Hematopoietic multipotent progenitor cell treated with erythropoietin and hydrocortisone succinate and interleukin-3 and kit ligand, for 15 days (in vitro differentiated cells): ENCODE measurements at regions not wholly inside any gene's neighbourhood (a gene's known extent, or its start where the extent isn't known, plus 50 kb on each side); places are given as distances from the start of the nearest gene placed in this dataset.

Experiments used
- DNase-seq: peaks from one replicate; pipeline ENCODE4 v3.0.0-alpha.2; 2015; ENCODE audit warnings: low spot score

DNA sequence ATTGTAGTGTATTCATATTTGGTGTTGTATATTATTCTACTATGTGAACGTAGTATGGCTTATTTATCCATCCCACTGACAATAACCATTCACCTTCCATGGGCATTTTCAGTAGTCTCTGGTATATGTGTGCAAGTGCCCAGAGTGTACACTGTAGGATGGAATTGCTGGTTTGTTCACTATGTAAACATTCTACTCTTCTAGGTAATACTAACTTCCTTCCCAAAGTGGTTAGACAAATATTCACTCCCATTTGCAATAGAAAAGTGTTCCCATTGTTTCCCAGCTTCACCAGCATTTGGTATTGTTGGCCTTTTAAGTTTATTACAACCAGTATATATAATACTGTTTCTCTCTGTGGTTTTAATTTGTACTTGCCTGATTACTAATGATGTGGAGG, 153.7 kb downstream of the C7orf25 start:
- no peak for DNase-seq

DNA sequence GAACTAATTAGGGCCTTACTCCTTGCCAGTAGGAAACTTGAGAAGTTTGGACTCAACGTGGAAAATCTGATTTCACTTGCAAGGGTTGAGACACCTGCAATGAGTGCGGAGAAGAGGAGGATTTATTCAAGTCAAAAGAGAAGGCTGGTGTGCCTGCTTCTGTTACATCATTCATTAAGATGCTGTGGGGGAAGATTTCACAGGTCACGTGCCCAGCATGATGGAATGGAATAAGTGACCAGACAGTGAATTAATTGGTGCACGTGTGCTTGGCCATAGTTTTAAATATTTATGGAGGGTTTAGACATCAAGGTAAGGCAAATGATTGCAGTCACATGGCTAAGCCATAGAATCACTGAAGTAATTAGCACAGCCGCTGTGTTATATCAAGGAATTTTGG, 155.0 kb downstream of the C7orf25 start:
- DNase-seq, result no peak

DNA sequence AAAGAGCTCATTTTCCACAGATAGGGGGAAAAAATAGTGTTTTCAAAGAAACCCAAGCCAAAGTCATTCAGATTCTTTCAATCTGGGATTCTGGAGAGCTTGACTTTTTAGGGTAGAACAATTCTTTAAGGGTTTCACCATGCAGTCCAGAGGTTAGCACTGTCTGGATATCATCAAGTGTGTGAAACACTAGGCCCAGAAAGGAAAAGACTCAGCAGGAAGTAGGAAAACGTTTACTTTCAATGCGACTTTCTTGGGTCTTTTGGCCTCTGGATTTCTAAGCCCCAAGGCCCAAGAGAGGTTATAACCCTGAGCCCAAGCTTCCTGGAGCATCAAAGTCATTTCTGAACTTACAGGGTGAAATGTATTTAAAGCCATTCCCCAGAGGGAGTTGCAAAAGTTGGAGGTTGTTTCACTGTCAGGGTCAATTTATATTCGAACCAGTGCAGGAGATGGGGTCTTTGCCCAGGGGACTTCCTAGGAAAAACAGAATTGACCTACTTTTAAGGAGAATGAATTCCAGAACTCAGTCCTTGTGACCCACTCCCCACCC, 158.0 kb downstream of the C7orf25 start:
- DNase-seq, result no peak

DNA sequence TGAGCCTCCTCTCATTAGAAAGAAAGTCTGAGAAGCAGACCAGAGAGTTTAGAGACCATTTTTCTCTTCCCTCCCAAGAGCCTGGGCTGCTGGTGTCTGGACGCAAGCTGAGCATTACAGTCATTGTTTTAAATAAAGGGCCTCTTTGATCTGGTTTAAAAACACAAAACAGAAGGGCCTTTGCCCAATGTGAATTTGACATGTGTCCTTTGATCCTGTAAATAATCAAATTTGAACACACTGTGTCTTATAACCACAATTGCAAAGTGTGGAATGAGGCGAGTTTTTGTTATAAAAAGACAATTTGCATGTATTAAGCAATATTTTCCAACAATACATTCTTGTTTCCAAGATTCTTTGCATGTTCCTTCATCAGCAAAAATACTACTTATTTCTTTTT, 158.5 kb downstream of the C7orf25 start:
- DNase-seq, result no peak

DNA sequence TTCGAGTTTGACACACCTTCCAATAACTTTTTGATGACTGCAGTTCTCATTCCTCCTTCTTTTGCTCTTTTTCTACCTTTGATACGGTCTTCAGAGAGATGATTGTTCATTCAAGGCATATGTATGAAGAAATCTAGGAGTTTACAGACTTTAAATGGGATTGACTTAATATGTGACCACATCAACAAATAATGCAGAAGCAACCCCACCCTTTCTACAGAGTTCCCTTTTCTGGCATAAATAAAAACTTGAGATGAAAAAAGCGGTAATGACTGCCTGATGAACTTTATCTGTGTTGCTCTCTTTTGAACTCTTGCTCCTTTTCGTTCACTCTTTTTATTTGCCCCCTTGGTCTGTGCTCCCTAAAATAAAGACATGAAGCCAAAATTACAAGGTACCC, 161.7 kb downstream of the C7orf25 start:
- DNase-seq, result no peak

DNA sequence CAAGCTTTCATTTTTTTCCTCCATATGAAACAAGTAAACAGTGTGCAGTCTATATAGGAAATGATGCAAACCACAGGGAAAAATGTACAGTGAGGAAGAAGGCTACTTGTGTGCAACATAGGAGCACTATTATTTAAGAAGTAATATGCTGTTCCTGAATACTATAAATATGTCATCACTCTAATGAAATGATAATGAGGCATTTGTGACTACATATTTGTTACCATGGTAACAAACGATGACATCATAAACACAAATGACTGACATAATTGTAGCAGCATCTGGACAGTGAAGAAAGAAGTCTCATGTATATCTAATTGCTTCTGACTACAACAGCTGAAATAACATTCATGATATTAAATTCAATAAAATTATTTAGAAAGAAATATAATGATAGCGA, 164.8 kb downstream of the C7orf25 start:
- DNase-seq, result no peak

DNA sequence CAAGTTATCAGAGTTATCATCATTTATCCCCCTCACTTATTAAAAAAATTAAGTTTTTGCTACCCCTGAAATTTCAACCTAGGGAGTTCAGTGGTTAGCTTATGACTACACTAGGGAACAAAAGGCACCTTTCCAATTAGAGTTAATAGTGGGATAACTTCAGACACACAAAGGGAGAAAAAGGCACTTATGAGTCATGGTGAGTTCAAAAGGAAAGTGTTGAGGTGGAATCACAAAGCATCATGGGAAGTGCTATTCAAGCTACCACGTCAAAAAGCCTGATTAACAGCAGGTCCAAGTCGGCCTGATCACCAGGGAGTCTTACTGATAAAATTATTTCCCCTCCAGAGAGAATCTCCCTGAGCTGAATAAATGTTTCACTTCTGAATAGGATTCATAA, 165.7 kb downstream of the C7orf25 start:
- DNase-seq, result no peak

DNA sequence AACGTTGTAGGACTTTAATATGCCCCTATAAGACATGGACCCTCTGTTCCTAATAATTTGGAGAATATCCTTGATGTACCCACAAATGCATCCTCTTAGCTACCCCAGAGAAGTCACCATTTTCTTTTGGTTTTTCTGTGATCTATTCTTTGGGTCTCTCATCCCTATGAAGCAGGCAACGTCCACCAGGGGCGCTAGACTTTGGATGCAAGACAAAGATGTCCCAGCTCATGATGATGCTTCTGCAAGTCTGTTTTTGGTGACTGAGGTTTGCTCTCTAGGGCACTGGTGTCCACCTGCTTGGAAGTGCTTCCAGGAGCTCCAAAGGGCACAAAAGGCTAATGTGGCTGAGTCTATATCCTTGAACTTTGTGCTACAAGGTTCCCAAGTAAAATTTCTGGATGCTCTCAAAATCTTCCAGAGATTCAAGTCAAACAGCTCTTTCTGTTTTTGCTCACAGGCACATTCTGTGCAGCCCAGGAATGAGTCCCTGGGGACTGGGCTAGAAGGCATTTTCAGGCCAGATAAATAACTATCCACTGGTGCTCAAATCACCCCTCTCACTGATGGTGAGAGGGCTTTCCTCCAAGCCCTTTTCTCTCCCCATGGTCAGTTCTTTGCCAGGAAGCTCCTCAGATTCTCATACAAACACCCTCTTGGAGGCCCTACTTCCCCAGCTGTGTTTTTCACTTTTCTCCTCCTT, 166.4 kb downstream of the C7orf25 start:
- DNase-seq, result peak; percentile 5

DNA sequence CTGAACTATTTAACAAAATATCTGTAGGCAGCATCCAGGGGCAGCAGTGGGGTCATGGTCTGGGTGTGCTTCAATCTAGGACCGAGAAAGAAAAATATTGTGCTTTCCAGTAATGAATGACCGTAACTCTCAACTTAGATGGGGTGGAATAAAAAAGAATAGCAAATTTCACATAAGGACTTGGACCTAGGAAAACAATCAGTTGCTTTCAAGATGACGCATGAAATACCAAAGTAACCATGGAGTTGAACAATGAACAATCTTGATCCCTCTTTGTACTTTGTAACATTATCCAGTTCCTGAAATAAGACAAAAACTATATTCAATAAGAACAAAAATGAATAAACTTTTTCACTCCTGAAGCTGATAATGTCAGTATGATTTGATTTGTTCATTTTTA, 167.1 kb downstream of the C7orf25 start:
- no peak for DNase-seq

DNA sequence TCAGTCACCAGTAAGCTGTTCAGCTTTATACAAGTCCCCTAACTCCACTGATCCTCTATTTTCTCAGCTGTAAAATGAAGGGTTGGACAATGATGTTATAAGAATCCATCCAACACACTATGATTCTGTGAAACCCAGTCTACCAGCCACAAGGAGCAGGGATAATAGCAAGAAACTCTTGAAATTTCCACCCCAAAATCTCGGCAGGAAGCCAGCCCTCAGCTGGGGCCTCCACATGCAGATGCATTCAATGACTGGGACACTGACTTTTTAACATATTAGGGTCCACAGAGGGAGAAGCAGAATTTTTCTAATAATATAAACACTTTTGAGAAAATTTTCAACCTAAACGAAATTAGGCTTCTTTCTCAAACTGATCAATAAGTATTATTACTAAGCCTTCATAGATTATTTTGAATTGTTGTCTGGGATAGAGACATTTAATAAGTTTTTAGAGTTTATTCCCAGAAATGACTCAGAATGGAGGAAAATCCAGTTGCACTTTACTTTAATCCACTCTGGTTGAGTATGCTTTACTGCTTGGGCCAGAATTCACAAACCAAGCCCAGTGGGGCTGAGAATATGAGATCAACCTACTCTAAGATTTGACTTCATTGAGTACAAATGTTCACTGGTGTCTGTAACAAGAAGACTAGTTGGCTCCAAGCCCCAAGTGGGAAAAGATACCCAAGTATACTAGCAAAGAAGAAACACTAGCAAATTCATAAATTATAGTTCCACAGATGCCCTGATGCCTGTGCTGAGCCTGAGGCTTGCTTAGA, 168.6 kb downstream of the C7orf25 start:
- no peak for DNase-seq

DNA sequence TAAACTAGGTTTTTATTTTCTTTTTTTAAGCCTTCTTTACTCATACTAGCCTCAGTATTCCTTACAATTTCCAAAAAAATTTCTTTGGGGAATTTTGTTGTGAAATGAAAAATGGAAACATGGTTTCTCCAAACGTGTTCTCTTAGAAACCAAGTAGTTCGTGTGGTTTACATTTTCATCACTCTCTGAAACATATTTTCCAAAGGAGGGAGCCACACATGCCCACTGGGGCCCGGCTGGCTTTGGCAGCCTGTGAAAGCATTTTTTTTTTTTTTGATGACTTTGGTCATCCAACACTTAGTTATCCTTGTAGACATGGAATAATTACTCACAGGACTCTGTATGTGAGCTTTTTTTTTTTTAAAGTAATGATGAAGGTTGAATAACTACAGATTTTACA, 169.6 kb downstream of the C7orf25 start:
- DNase-seq, result no peak

DNA sequence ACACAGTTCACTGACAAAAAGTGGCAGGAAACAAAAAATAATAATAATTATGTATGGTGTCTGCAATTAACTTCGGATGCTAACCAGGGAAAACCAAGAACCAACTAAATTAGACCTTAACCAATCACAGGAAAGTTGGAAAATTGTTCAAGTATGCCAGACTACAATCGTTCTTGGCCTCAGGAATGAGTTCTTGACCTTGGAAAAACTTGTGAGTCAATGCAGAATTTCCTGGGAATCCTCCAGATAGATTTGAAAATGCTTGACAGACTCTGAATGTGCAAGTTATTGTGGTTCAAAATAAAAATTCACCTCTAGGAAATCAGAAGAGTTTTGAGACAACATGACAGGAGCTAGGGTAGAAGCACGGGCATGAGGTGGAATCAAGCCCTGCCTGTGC, 171.5 kb downstream of the C7orf25 start:
- DNase-seq, result no peak

DNA sequence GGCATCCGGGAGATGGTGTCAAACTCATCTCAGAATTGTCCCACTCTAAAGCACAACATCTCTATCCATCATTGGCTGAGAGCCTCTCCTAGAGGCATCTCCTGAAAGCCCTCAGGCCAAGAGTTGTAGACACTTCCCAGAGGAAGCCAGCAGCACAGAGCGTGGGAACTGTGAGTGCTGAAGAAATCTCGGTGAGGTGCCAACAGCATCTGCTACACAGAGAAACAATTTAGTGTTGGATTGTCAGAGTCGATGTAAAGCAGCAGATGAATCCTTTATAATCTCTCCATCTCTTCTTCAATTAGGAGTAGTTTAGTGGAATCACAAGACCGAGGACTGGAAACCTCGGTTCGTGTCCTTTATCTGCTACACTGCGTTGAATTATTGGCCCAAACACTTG, 172.2 kb downstream of the C7orf25 start:
- no peak for DNase-seq

DNA sequence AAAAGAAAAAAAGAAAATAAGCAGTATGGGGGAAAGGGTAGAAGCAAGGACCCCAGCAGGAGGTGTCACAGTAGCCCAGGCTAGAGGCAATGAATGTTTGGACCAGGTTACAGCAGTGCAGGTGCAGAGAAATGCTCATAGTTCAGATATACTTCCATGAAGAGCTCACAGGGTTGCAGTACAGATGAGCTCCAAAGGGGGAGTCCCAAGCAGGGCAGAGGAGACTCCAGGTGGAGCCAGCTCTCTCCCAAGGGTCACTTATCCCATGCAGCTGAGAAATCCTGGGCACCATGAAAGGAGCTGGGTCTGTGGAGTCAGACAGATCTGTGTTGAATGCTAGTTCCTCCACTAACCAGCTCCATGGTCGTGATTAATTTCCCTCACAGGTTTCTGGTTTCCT, 174.9 kb downstream of the C7orf25 start:
- DNase-seq, result no peak

DNA sequence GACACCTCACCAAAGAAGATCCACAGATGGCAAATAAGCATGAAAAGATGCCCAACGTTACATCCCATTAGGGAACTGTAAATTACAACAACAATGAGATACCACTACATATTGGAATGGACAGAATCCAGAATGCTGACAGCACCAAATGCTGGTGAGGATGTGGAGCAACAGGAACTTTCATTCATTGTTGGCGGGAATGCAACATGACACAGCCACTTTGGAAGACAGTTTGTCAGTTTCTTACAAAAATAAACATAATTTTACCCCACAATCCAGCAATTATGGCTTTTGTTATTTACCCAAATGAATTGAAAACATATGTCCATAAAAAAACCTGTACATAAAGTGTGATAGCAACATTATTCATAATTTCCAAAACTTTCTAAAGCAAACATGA, 176.8 kb downstream of the C7orf25 start:
- no peak for DNase-seq

DNA sequence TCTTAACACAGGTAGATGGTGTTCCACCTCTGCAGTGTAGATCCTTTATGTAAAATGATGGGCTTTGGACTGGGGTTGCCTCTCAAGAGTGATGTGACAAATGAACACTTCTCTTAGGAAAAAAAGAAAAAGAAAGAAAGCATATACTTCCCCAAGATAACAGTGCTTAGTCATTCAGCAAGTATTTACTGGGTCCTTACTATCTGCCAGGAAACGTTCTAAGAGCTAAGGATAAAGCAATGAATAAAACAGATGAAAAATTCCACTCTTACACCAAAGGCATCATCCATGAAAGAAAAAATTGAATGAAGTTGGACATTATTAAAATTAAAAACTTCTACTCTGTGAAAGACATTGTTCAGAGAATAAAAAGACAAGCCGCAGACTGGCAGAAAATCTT, 177.3 kb downstream of the C7orf25 start:
- DNase-seq, result no peak

DNA sequence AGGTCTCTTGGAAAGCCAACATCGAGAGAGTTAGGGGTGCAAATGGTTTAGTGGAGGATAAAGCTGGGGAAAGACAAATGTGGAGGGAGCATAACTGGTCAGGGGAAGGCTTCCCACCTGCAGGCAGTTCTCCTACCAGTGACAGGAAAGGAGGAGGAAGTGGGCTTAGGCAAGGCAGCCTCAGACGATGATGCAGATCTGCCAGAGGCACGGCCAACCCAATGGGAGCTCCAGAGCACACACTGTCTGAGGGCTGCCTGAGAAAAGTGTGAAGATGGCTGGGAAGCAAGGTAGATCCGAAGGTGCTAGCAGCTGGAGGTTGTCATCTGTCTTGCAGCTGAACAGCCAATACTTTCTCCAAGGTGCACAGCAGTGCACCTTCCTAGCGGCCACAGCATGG, 178.8 kb downstream of the C7orf25 start:
- no peak for DNase-seq

DNA sequence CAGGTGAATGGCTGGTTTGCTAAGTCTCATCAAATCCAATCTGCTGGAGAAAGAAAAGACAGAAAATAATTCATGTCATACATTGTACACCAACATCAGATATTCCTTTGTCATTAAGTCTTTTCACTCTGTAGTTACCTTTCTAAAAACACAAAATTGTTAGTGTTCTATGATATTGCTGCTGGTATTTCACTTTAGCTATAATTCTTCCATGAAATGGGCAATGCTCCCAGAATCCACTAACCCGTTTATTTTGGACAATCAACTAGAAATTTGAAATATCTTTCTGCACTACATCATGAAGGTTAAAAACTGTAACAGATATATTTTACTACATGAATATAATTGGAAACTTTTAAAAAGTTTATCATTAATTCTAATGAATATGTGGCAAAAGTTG, 181.3 kb downstream of the C7orf25 start:
- DNase-seq, result no peak

DNA sequence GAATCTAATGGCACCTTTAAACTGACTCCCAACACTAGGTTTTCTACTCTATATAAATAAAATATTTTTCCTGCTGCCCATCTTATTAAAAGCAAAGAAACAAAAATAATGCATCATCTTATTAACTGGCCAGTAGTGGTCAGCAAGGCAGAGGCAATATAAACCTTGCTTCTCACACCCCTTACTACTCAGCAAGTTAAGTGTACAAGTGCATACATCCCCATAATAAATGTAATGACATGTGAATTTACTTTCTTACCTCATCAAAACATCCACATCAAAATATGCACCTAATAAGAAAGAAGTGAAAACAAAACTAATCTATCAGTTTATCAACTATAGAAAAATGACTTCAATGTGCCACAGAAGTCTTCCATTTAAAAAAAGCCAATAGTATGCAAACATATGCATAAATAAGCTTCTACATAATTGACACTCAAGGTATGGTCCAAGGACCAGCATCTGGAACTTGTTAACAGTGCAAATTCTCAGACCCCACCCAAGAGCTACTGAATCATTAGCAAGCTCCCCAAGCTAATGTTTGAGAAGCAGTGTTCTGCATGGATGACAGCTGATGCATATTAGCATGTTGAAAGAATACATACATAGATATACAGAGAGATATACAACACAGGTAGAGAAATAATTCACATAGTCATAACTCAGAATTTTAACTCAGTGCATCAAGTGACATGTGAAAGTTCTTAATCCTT, 182.7 kb downstream of the C7orf25 start:
- no peak for DNase-seq

DNA sequence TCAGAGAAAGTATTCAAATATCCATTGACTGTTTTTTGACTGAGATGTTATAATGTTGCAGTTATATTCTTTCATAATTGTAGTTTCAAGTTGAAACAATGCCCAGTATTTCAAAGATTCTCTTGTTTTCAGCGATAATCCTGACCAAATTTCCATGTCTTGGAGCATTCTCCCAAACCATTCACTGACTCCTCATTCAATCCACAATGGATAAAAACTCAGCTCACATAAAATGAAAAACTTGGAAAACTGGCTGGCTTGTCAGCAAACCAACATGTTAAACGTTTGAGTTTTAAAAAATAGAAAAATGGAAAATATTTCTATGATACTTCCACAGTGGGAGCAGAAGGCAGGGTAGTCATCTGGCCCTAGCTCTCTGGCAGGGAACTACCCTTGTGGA, 184.4 kb downstream of the C7orf25 start:
- no peak for DNase-seq

DNA sequence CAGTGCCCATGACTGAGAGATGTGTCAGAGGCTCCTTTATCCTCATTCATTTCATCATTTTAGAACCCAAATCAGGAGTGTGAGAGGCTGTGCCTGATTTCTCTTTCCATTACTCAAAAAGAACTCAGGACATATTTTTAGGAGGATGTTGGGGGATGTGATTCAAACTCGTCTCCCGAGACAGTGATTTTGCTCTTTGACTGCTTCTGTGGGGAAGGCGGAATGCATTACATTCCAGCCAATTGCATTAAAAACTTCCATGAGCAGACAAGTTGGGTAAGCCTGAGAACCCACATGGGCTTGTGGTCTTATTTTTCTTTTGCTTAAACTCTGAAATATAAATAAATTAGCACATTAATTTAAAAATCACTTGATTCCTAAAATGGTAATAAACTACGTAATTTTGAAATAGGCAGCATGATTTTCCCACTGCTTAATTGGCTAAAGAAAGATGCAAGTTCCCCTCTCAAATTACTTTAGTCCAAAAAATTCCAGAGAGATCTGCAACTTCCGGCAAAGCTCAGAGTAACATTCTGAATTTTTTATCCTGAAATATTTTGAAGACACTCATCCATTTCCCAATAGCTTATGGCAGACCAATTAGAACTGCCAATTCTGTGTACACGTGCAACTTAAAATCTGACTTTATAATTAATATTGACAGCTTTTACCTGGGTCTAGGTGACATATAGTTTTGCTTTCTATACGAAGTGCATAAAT, 185.6 kb downstream of the C7orf25 start:
- no peak for DNase-seq

DNA sequence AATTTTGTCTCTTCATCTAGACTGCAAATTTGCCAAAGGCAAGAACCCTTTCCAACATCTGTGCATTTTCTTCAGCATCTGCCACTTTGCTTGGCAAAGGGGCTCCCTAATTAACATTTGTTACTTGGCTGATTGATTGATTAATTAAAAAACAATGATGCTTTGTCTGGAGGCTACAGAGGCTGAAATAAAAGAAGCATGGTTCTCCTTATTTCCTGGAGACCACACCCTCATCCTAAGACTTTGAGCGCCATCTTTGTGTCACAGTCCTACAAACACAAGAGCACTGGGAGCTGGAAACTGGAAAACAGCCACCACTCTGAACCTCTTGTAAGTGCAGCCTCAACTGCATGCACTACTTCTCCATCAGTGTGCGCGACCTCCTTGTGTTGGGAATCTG, 189.2 kb downstream of the C7orf25 start:
- DNase-seq, result no peak
